Right kidney (tissue), 1 donor: ENCODE measurements at regions not wholly inside any gene's neighbourhood (a gene's known extent, or its start where the extent isn't known, plus 50 kb on each side); places are given as distances from the start of the nearest gene placed in this dataset.
A peak's percentile ranks its signal among the peaks of the same experiment; 100 is the strongest.
"Not testable (repeated sequence)": the region's sequence is repeated elsewhere in the genome, so short reads cannot be mapped to it uniquely, and the experiment has no call there.

Experiments
- DNase-seq: peaks from one replicate; pipeline ENCODE4 v3.0.0-alpha.2; 2016

DNA sequence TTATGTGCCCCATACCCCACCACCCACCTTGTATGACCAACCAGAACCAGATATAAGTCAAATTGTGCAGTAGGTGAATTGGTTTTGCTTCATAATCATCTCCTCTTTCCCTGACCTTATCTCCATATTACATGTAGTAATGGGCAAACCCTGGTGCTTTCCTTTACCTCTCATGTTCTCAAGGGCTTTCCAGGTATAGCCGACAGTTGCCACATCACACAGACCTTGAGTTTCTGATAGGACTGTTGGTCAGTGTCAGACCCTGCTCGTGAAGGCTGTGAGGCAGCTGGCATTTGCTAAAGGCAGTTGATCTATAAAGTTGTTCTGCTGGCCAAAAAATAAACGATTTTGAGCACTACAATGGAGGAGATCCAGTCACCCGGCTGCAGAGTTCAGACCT, 145.9 kb downstream of the ALX1 start:
- DNase-seq, result no peak

DNA sequence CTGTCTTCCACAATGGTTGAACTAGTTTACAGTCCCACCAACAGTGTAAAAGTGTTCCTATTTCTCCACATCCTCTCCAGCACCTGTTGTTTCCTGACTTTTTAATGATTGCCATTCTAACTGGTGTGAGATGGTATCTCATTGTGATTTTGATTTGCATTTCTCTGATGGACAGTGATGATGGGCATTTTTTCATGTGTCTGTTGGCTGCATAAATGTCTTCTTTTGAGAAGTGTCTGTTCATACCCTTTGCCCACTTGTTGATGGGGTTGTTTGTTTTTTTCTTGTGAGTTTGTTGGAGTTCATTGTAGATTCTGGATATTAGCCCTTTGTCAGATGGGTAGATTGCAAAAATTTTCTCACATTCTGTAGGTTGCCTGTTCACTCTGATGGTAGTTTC, 153.1 kb downstream of the ALX1 start:
- DNase-seq, result not testable (repeated sequence)

DNA sequence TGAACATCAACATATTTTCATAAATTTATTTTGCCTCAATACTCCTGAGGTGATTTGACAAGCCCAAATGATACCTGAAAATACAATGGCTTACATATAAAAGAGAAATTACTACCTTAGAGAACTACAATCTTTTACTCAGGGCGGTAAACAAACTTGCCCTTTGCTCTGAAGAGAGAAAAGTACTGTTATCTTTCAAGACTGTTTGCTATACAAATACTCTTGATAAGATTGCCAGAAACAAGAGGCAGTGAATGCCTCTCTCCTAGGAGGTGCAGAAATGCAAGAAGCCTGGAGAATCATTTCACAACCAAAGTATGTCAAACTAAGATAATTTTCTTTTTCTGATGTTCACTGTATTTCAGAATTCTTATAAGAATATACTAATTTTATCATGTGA, 160.3 kb downstream of the ALX1 start:
- DNase-seq, result no peak

DNA sequence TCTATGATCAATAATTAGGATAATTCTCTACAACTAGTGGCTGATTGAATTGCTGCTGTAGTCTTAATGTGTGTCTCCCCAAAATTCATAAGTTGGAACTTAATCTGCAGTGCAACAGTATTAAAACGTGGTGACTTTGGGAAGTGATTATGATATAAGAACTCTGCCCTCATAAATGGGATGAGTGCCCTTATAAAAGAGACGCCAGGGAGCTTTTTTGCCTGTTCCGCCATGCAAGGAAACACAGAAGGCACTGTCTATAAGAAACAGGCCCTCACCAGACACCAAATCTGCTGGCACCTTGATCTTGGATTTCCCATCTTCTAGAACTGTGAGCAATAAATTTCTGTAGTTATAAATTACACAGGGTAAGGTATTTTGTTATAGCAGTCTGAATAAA, 161.0 kb downstream of the ALX1 start:
- no peak for DNase-seq

DNA sequence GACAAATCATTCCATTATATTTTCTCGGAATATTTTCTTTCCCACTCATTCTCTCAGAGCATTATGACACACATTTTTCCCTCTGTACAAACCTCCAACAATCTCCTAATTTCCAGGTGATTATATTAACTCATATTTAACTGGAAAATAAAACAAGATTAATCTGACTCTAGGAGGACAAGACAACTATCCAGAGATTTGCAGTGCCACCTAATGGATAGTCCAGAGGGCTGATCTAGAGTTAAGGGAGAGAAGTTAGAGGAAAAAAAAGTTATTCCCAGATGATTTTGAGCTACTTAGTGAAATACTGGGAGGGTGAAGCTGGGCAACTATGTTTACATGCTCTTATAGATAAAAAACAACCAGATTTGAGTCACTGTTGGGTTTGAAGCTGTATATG, 161.7 kb downstream of the ALX1 start:
- DNase-seq, result no peak

DNA sequence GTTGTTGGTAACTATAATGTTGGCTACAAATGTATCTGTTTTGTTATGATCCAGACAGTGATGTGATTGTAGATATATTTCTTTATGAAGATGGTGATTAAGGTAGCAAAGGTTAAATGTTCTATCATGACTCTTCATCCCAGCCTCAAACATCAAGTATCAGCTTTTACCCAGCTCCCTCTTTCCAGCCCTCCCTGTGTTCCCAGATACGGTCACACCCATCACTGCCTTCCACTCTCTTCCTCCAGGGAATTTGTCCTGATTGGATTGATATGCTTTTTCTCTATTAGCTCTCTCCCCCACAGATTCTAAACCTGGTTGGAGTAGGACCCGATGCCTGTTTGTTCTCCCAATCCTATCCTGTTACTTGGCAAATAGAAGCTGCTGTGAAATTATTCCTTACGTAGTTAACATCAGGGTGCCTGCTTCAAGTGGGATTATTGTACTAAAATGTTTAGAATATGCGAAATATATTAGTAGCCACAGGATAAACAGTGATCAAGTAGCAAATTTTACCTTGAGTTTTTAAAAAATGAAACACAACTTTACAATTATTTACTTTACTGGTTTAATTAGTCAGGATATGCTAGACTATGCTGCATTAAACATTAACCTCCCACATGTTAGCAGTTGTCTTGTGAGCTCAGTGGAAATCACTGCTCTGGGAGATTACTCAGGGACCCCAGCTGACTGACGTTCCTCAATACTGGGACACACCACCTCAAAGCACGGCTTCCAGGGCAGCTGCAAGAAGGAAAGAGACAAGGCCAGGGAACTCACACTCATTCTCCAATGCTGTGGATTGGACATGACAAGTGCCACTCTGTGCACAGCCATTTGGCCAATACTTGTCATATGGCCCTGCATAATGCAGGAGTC, 165.3 kb downstream of the ALX1 start:
- DNase-seq, result no peak

DNA sequence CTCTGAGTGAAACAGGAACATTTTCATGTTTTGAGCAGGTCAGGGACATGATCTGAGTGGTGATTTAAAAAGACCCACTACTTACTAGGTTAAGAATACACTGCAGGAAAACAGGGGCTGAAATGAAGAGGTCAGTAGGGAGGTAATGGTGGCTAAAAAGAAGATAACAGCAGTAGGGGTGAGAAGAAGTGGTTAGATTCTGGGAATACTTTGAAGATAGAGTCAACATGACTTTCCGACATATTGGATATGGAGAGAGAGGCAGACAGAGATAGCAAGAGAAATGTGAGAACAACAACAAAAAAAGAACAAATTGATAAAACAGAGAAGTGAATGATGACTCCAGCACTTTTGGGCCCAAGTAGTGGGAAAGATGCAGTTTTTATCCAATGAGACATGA, 168.0 kb downstream of the ALX1 start:
- DNase-seq, result no peak

DNA sequence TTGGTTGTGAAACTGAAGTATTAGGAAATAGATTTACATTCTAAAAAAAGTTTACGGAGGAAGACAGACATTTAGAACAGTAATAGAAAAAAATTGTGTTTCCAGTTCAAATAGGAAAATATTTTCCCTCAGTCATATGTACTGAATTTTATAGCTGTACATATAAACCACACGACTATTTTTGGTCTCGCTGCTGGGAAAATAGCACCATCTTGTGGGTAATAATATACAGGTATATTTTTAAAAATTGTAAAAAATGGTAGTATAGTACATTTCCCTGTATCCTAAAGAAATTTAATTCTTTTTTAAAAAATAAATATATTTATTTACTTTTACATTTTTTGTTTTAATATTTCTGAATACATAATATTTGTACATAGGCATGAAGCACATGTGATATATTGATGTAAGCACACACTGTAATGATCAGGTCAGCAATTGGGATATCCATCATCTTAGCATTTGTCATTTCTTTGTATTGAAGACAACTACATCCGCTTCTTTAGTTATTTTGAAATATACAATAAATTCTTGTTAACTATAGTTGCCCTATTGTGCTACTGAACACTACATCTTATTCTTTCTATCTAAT, 168.6 kb downstream of the ALX1 start:
- DNase-seq, result no peak

DNA sequence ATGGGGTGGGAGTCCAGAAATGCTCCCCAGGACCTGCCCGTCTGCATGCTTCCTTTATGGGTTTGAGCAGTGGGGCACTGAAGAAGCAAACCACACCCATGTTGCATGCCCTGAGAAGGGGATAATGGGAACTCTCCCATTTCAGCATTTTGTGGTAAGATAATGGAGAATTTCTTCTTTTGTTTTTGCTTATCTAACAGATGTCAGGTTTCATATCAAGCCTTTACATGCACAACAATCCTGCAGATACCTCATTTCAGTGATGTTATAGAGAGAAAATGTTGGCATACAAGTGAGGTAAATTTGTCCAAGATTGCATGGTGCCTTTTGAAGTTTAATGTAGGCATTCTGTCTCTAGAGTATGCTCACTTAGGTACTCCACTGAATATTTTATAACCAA, 177.0 kb downstream of the ALX1 start:
- DNase-seq, result no peak

DNA sequence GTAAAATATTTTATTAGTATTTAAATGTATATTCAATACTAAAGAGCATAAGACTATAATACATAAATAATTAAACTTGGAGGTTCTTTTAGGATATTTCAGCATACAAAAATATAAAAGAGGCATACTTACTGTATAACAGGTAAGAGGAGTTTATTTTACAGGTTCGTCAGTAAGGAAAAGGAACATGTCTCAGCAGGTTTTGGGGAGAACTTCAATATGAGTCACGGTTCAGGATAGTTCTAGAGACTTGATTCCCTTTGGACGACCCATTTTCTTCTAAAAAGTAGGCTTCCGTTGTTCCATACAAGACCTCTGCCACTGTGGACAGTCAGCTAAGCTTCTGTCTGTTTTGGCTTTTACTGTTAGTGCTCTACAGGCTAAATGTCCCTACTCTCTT, 181.1 kb downstream of the ALX1 start:
- no peak for DNase-seq

DNA sequence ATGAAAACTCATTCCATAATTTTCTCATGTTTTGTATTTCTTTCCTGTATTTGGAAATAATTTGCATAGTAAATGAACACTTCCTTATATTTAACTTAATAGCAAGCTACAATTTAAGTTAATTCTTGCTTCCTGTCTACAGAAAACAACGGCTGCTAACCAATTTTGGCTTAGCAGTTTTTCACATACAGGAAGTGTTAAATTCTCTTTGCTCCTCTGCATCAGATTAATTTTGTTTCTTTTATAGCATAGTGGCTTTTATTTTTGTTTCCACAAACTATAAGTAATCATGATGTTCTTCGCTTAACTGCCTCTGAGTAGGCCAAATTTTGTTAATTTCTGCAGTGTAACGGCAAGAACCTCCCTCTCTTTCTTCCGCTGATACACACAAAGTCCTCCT, 182.9 kb downstream of the ALX1 start:
- no peak for DNase-seq

DNA sequence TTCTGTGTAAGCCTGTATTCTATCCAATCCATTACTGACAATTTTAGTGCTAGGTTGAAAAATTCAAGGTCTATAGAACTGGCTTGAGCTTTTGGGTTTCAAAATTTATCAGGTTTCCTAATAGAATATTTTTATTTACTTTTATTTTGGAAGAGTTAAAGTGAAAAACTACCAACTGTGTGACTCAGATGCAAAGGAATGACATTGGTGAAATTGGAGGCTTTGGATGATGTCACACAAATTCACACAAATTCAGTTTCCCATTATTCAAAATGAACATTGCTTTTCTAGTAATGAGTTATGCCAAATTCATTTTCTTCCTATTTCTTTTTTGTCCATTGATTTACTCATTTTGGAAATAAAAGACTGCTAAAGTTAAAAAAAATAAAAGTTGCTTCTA, 186.9 kb downstream of the ALX1 start:
- DNase-seq, result no peak

DNA sequence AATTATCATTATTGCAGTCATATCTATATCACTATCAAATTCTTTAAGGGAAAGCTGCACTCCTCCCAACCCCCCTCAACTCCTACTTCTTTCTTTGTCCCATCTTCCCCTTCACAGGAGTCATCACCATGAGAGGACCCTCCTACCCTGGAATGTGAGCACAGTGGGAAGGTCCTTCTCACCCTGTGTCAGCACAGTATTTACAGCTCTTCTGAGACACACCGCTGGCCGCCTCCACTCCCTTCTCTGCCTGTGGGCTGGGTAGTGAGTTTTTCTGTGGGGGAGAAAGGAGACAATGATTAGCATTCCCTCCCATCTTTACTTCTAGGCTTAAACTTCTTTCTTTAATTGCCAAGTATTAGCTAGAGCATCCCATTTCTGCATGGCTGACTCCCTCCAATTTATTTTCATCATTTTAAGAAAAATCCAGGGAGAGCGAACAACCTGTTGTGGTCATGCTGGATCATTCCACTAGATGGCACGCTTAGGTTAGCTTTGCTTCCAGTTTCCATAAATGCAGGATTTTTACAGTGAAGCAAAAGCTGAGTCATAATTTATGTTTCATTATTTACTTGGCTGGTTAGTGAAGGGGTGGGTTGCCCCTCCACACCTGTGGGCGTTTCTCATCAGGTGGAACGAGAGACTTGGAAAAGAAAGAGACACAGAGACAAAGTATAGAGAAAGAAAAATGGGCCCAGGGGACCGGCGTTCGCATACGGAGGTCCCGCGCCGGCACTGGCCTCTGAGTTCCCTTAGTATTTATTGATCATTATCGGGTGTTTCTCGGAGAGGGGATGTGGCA, 188.5 kb downstream of the ALX1 start:
- DNase-seq, result peak; percentile 62

DNA sequence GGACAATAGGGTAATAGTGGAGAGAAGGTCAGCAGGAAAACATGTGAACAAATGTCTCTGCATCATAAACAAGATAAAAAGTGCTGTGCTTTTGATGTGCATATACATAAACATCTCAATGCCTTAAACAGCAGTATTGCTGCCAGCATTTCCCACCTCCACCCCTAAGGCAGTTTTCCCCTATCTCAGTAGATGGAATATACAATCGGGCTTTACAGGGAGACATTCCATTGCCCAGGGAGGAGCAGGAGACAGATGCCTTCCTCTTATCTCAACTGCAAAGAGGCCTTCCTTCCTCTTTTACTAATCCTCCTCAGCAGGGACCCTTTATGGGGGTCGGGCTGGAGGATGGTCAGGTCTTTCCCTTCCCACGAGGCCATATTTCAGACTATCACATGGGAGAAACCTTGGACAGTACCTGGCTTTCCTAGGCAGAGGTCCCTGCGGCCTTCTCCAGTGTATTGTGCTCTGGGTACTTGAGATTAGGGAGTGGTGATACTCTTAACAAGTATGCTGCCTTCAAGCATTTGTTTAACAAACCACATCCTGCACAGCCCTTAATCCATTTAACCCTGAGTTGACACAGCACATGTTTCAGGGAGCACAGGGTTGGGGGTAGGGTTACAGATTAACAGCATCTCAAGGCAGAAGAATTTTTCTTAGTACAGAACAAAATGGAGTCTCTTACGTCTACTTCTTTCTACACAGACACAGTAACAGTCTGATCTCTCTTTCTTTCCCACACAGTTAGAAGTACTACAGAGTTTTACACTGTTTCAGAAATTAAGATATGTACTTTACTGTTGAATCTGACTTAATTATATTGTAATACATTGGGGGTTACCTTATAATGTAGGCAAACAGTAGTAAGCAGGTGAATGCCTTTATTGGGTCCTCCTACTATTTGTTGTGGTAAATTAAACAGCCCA, 189.4 kb downstream of the ALX1 start:
- DNase-seq, result peak; percentile 26

DNA sequence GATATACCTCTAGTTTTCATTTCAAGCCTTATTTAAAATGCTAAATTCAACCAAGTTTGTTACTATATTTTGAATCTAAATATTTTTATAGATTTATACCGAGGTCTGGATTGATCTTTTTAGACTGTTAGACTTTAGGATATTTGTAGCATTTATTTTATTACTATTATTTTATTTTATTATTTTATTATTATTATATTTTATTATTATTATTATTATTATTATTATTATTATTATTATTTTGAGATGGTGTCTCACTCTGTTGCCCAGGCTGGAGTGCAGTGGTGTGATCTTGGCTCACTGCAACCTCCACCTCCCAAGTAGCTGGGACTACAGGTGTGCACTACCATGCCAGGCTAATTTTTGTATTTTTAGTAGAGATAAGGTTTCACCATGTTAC, 195.3 kb downstream of the ALX1 start:
- not testable (repeated sequence) for DNase-seq

DNA sequence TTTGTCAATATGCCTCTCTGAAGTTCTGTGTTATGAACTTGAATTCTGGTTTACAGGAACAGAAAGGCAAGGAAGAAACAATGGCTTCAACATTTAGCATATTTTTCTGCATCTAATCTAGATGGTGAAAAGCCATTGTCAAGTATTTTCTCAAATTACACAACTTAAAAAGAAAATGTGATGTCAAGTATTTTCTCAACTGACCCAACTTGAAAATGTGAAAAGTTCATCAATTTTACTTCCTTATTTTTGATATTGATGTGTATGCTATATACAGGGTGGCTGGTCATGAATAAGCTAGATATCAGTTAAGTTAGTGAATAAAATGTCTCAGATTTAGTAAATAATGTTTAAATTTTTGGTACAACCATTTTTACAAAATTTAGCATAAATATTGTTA, 196.7 kb downstream of the ALX1 start:
- DNase-seq, result no peak

DNA sequence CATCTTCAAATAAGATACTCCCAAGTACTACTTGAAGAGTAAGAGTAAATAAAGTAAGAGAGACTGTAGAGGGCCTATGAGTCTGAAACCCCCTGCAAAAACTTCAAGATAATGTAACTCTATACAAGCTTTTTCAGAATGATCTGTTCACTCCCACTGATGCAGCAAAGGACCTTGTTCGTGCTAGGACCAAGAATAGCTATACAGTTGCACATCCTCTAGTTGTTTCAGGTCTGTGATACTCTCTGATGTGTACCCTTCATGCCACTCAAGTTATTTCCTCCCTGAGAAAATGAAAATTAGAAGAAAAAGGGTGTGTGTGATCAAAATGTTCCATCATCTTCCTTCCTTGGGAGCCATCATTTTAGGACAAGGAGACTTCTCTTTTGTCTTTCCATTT, 204.4 kb downstream of the ALX1 start:
- no peak for DNase-seq

DNA sequence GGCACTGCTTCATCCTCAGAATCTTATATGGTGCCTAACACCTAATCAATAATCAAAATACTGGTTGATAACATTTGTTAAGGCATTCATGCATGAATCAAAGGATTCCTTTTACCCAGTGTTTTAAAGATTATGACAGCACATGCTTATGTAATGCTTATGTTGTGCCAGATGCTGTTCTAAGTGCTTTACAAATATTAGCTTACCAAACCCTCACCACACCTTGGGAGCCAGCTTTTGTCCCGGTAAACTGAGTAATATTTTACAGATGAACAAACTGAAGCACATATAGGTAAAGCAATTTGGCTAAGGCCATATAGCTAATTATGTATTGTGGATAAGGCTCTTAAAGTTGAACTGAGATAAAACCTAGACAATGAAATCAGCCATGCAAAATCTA, 209.2 kb downstream of the ALX1 start:
- DNase-seq, result no peak

DNA sequence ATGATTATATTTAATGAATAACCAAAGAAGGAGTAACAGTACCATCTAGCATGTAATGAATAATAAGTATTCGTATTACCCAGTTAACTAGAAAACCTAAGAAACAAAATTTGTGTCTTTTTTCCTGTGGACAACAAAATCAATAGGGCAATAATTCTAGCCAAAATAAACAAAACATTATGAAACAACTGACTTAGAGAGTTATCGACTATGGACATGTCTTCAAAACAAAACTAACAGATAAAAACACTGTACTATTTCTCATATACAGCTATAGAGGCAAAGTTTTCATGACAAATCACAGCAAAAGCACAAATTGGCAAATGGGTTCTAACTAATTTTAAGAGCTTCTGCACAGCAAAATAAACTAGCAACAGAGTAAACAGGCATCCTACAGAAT, 224.1 kb downstream of the ALX1 start:
- no peak for DNase-seq

DNA sequence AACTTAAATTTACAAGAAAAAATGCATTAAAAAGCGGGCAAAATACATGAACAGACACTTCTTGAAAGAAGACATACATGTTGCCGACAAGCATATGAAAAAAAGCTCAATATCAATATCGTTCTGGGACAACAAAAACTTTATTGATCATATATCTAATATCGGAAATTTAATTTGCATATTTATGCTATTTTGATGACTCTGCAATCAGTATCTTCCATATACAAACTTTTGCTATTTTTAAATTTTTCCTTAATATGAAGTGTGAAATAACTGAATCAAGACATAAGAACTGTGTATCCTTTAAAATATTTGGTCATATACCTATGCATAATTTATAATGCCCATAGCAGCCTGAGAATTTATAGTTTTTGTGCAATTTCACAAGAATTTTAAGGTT, 224.6 kb downstream of the ALX1 start:
- DNase-seq, result no peak

DNA sequence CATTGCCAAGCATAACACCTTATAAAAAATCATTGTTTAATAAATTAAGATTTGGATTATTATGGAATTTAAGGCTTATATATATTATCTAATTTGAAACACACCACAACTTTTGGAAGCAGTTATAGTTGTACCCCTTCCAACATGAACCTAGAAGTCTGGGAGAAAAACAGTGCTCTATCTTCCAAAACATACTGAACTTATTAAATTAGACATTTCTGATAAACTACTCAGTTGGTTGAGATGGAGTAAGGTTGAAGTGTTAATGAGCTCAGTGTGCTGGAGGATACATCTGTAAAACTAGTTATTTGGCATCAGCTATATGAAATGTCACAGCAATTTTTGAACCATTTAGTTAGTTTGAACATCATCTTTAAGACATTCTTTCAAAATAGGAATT, 227.4 kb downstream of the ALX1 start:
- DNase-seq, result no peak
